ENCODE measurements at regions not wholly inside any gene's neighbourhood (a gene's known extent, or its start where the extent isn't known, plus 50 kb on each side); places are given as distances from the start of the nearest gene placed in this dataset.

DNA sequence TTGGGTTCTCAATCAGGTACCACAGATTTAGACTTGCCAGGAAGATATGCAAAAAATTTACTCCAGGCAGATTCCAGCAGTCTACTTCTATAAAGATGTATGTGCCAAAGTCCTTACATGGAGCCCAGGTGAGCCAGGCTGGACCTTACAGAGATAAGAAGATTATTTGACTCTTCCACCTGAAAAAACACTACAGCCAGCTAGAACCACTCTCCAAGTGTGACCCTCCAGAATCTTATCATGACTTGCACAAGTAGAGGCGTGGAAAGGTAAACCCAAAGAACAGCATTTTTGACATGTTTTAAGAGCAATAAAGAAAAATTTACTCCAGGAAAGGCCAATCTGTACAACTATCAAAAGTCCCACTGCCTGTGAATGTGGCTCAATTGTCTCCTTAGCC is 146.8 kb upstream of the DPT start:
- no peak for FAIRE-seq

DNA sequence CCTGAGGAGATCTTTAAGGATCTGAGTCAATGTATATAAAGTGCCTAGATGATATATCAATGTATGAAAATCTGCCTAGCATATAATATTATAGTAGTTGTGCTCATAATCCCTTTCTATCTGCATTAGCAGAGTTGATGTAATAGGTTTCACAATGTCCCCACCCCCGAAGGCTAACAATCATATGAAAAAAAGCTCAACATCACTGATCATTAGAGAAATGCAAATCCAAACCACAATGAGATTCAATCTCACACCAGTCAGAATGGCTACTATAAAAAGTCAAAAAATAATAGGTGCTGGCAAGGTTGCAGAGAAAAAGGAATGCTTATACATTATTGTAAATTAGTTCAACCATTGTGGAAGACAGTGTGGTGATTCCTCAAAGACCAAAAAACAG is 147.8 kb upstream of the DPT start:
- FAIRE-seq = no peak

DNA sequence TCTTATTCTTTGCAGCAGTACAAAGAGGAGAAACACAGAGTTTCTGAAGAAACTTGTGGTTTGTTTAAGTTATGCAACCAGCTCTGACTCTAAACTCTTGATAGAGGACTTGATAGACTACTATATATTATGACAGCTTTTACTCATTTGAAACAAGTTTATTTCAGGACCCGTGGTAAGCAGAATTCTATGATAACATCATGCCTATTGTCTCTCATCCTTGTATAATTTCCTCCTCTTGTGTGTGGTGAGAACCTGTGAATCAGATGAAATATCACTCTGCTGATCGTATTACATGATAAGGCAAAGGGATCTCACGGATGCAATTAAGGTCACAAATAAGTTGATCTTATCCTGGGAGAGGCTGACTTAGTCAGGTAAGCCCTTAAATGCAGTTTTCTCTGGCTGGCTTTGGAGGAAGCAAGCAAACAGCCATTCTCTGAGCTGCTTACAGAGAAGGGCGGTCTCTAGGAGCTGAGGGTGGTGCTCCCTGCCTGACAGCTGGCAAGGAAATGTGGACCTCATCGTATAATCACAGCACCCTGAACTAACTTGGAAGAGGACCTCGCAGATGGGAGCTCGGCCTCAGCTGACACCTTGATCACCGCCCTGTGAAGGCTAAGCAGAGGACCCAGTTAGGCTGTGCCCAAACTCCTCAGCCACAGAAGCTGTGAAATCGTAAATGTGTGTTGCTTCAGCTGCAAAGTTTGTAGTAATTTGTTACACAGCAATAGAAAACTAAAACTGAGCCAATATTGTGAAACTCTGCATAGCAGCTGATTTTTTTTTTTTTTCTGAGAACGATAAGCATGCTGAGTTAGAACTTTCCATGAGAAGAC is 151.1 kb upstream of the DPT start:
- no peak for FAIRE-seq

DNA sequence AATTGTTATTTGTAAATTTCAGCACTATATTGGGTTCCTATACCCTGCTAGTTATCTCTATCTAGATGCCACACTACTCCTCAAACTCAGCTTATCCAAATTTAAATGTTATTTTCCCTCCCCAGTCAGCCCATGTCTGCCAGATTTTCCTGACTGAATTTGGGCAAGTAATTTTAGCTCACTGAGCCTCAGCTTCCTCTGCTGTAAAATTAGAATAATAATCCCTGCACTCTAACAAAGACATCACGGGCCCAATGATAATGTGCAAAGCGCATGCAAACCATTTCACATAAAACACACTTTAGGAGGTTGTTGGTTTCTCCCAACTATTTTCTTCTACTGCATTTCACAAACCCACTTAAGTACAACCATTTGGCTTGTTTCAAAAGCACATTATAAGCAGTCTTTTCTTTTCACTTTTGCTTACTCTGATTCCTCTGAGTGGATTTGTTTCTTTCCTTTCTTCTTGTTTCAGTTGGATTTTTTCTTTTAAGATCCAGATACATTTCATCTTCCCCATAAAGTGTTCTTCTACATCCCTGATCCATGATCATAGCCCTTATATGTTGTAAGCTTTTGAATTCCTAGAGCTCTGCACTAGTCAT is 152.8 kb upstream of the DPT start:
- no peak for FAIRE-seq

DNA sequence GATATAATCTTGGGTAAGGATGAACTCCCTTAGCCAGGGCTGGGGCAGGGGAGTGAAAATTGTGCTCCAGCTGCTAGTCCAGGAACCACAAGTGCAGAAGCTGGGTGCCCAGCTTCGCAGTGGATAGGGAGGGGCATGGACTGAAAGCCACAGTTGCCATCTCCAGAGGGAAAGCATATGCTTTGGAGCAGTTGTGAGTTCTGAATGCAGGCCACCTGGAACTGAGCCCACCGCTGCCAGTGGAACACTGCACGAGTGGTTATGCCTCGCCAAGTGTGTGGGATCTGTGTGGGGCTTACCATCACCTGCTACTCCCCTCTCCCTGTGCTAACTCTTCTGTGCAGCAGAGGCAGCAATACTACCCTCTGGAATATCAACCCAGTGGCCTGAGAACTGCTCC is 158.4 kb upstream of the DPT start:
- FAIRE-seq = no peak

DNA sequence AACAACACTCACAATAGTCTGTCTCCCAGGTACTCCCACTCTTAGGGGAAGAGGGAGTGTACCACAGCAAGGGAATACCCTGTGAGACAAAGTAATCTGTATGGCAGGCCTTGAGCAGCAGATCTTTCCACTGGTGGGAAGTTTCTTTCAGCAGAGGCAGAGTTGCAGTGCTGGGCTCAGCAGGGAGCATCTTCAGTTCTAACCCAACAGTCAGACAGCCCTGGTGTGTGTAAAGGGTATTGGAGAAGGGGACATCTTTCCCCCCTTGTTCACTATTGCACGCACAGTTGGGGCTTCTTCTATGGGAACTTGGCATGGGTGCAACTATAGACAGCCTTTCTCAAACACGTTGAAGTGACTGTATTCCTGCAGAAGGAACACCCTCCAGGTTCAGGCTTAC is 159.4 kb upstream of the DPT start:
- FAIRE-seq = no peak

DNA sequence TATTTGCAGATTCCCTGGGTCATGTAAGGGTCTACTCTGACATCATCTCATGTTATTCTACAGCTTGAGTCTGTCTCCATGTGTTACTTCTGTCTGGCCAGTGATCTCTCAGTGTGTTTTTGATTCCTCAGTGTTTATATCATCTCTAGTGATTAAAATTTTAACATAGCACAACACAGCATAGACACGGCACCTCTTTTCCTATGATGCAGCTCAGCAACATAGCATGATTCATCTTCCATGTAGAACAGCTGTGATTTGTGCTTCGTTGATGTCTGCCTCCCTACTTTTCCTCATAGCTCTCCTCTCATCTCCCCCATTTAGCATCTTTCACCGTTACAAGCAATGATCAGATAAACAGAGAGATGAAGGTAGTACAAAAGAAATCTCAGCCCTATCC is 163.9 kb upstream of the DPT start:
- FAIRE-seq = no peak

DNA sequence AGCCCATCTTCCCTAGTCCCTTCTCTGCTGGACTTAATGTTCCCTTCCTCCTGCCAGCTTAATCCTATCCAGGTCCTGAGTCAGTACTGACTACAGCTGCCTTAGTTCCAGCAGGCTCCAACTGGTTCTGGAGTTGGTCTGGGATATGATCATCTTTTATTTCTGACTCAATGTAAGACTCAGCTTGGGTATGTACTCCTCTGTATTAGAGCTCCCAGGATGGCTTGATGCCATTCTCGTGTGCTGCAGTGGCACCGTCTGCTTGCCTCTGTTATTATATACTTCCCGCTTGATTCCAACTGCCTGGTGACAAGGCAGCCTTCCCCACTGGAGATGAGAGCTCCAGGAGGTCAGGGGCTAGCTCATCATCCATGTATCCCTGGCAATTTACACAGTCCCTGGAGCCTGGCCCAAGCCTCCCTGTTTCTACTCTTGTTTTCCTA is 164.4 kb upstream of the DPT start:
- no peak for FAIRE-seq

DNA sequence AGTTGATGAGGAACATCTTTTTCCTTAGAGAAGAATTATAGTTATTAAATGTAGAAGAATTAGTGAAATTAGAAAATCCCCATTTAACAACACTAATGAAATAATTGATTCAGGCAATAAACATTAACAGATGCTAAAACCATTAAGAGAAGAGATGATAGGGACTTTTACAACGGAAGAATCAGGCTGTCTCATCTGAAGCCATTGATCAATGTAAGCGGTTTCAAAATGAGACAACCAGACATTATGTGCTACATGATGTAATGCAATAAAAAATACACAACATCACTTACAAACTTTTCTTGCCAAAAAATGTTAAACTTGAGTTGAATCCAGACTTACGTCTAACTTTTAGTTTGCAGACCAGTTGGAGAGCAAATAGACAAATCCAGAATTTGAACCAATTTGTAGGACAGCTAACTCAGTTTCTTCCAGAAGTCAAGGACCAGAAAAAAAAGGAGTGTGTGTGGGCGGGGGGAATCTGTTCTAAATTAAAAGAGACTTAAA is 165.4 kb upstream of the DPT start:
- no peak for FAIRE-seq

DNA sequence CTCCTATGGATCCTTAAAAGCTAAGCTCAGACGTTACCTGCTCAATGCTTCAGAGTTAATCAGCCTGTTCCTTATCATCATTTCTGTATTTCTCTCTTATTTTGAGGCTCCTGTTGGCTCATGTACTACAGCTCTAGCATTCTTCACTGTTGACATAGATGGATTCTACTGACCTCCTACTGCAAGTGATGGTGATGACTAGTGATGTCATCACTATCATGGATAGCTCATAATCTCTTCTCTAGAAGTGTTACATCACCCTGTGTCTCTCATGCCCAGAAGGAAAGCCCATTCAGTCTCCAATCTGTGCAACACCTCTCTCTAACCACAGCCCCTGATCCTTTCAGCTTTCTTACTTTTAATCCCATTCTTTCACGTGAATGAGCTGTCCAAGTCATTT is 168.2 kb upstream of the DPT start:
- FAIRE-seq = no peak

DNA sequence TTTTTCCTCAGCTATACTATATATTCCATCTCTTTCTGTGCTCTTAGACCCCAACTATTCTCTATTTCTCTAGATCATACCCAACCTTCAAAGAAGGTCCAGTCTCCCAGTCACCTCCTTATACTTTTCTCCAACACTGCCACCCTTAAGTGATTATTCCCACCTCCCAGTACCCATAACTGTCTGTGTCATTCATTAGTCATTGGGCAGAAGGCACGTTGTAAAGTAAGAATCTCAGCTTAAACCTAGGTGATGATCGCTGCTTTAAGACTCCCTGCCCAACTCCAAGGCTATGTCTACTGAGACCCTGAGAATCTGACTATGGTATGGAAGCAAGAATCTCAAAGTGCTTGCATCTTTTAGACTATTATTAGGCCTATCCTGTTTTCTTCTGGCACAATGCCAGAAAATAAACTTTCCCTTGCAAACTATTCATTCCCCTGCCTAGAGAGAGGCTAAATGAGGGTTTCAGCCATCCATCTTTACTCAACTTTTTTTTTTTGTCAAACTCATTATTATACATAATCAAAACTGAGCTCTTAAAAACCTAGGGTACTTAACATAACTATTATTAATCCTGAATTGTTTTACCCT is 174.3 kb upstream of the DPT start:
- FAIRE-seq = no peak

DNA sequence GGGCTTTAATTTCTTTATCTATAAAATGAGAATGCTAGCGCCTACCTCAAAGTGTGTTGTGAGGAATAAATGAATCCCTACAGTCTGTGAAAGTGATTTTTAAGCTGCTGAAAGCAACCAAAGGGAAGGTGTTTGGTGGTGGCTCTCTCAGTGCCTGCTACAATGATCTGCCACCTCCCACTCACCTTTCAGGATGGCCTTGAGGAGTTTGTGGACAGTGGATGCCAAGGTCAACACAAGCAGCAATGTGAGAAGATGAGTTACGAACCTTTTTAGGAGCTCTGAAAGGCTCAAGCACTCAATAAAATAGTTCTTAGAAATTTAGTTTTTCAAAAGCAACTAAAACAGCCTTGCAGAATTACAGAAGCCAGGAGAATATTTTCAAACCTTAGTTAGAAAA is 176.6 kb upstream of the DPT start:
- FAIRE-seq = no peak

DNA sequence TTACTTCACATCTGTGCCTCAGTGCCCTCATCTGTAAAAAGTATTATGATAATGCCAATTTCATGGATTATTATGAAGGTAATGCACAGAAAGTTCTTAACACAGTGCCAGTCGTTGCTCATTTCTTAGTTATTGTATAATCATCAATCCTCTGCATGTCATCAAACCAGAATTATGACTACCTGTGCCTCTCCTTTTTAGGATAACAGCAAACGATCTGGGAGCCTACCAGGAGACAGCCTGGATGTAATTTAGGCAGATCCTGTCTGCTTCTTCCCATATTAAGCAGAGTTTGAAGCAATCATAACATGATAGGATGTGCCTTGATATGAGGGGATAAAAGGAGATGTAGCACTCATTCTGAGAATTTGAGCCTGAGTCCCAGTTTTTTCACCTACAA is 177.4 kb upstream of the DPT start:
- no peak for FAIRE-seq

DNA sequence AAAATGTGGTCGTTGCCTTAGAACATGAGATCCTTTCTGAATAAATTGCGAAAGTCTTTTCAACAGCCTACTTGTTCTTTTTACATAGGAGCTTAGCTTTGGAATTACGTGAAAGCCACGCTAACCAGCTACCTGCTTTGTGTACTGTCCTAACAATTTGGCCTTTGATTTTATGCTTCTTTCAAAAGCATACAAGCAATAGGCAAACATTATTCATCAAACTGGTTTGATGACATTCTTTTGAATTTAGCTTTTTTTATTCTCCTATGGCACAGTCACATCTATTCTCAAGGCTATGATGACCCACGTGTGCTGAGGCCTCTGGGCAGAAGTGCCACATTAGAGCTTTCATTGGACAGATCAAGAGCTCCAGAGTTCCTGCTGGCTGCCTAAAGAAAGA is 178.0 kb upstream of the DPT start:
- no peak for FAIRE-seq

DNA sequence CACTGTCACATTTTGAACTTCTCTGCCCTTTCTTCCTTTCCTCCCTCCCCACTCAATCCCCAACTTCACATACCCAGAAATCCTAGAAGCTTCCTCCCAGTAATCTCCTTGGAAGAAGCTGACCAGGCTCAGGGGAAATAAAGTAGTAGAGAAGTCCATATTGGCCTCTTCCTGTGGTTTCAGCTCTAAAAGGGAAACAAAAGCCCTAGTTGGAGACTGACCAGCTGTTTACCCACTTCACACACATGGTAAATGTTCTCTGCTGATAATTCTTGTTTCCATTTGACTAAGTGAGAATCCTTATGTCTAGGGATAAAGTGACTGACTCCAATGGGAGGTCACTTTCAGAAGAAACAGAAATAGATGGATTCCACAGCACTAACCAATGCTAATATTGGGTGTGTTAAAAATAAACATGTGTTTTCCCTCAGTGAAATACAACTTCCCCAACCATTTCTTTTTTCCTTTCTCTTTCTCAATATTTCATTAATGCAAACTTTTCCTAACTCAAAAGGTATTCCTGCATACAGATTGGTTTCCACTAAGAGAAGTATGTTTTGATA is 178.9 kb upstream of the DPT start:
- FAIRE-seq = no peak

DNA sequence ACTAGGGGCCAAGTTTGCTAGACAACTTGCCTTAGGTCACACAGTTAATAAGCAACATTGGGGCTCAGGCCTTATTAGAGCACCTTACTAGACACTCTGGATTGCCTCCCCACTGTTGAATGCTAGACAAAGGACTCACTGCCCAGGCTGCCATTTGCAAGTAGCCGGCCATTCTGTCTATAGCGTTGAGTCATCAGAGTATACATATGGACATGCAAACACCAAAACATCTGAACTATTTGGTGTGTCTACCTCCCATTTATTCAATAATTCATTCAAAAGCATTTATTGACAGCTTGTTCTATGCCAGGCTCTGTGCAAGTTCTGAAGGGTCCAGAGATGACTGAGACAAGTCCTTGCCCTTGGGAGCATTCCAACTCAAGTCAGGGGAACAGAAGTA is 181.4 kb upstream of the DPT start:
- FAIRE-seq = no peak

DNA sequence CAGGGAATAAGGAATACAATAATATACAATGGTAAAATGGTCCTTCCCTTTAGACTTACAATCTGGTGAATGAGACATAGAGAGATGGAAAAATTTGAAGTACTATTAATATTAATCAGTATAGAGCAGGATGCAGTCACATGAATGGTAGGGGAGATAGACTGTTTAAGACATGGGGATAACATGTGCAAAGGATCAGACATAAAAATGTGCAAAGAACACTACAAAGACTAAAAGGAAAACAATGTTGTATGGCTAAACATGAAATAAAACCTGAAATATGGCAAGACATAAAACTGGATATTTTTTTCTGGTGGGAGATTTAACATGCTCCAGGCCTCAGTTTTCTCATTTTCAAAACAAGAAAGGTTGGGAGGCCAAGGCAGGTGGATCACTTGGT is 182.4 kb upstream of the DPT start:
- FAIRE-seq = no peak

DNA sequence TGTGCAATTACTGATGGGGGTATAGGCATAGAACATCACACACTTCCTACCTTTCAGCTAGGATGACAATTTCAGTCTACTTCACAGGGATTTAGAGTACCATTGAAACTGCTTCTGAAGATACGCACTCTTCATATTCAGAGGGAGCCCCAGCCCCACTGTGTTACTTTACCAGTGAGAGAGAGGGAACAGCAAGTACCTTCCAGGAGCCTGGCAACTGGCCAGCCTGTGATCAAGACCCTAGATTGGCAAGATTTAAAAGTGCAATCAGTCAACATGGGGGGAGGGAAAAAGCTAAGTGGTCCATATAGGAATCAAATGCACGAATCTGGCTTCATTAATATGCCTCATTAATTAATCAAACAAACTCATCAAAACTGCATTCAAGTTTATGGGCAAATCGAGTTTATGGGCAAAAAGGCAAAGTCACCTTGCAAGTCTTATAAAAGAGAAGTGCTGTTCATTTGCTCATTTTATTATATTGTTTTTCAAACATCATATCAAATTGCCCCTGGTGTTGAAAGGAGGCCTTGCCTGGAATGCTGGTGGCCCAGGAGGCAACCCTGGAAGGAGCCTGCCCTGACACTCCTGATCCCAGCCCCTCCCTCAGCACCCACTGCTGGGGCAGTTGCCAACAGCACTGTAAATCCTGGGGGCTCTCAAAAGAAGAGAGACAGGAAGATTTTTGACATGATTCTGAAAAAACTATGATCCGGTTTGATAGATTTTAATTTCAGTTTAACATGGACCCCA is 184.9 kb upstream of the DPT start:
- no peak for FAIRE-seq

DNA sequence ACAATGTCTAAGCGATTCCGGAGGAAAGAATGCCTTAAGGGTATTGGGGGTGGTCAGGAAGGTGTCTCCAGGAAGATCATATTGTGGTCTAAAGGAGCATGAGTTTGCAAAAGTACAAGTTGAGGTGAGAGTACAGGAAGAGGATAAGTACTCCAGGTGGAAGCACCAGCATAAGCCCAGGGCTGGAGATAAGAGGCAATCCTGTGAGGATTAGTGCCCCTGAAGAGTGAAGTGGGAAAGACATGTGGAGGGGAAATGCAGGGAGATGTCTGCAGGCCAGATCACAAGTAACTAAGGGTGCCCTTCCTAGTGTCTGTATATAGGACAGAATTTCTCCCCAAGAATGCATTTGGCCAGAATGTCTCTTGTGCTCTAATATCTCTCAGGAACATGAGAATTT is 188.3 kb upstream of the DPT start:
- FAIRE-seq = no peak

DNA sequence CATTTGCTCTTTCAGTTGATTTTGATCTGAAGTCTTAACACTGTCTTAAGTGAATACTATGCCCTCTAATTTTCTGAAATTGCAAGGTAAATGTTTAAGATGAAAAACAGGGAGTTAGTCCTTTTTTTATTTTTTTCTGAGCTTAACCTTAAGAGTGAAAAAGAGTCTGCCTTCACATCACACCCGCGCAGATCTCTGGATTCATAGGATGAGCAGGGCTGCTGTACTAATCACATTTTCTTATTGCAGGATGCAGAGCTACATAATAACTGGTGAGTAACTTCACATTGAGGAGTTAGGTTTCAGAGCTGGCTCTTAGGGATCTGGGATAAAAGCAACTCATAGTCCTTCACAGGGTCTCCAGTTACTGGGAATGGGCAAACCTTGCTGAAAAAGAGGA is 188.7 kb upstream of the ATP1B1 start:
- no peak for FAIRE-seq

DNA sequence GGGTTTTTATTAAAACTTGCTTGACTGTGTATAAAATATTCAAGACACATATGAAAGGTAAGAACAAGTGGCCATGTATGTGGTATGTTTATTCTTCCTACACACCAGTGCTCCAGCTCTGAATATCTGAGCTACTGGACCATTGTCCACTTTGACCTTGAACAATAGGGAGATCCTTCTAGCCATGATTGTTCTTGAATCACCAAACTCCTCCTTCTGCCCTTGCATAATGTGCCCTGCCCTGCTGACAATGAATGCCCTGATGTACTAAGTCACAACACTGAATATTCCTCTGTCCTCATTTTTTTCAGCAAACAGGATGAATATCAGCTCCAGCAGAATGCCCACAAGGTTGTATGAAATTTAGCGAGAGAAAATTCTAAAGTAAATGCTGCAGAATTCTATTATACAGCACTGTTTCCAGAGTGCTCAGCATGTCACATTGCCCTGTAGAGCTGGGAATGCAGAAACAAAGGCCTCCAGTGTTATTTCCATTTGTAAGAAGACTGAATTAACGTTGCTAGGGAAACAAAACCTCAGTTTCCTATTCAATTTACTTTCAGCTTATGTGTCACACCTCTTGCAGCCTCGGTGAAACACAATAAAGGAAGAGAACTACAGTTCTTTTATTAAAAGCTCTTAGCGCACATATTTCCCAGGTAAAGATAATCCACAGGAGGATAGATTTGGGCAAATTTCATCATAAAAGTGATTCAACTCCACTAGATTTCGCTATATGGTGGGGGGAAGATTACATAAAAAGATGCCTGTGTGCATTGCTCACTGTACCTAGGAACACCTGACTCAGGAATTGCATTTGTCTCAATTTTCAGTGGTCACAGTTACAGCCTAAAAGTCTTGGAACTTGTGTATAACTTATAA is 187.4 kb upstream of the ATP1B1 start:
- FAIRE-seq = no peak

Data from colon (tissue), 2 donors.